OCI-LY7 (cell line): ENCODE measurements at regions not wholly inside any gene's neighbourhood (a gene's known extent, or its start where the extent isn't known, plus 50 kb on each side); places are given as distances from the start of the nearest gene placed in this dataset.

ENCODE experiments used
- BruUV-seq: library from RNA; stranded (reverse); fragments of 400-500 nt; replicated peaks from 2 replicates; lab custom pipeline; 2021; lab: Mats Ljungman, UMichigan
- CTCF ChIA-PET: fragments of 300-600 bp; sonication (Branson Sonifier 250); formaldehyde crosslinking; loops from one replicate; lab custom pipeline; 2022; ENCODE audit warnings: antibody characterized with exemption; ENCODE audit not compliant: unreplicated experiment; lab: Charles Lee
- POLR2A ChIA-PET: fragments of 300-600 bp; sonication (Branson Sonifier 250); formaldehyde crosslinking; loops from one replicate; lab custom pipeline; 2022; ENCODE audit warnings: antibody characterized with exemption; lab: Charles Lee
- DNase-seq: peaks from one replicate; pipeline ENCODE4 v3.0.0-alpha.2; 2015; ENCODE audit warnings: low spot score
- H2AFZ ChIP-seq: fragments of 200-600 bp; sonication (generic), shearing (Covaris generic); 2 replicates; pipeline ENCODE4 v1.6.1; 2014; ENCODE audit warnings: mild to moderate bottlenecking, antibody characterized with exemption, low read length, moderate library complexity
- H3K27ac ChIP-seq: fragments of 200-600 bp; sonication (generic); 2 replicates; pipeline ENCODE4 v1.5.1; 2014; ENCODE audit warnings: mixed run types, low read depth, mild to moderate bottlenecking, moderate library complexity, low read length, inconsistent platforms; ENCODE audit not compliant: poor library complexity, severe bottlenecking
- H3K36me3 ChIP-seq: fragments of 200-600 bp; sonication (generic); 2 replicates; pipeline ENCODE4 v1.6.1; 2014; ENCODE audit warnings: mild to moderate bottlenecking, antibody characterized with exemption, low read length, moderate library complexity, mixed read lengths; ENCODE audit not compliant: insufficient read depth
- H3K4me1 ChIP-seq: fragments of 200-600 bp; sonication (generic); 2 replicates; pipeline ENCODE4 v1.5.1; 2014; ENCODE audit warnings: mild to moderate bottlenecking, low read length; ENCODE audit not compliant: insufficient read depth, poor library complexity, severe bottlenecking
- H3K4me2 ChIP-seq: fragments of 200-600 bp; sonication (generic); 2 replicates; pipeline ENCODE4 v1.6.1; 2014; ENCODE audit warnings: mild to moderate bottlenecking, low read length
- H3K4me3 ChIP-seq: fragments of 200-600 bp; sonication (generic); 2 replicates; pipeline ENCODE4 v1.5.1; 2014; ENCODE audit warnings: mild to moderate bottlenecking, low read depth, low read length; ENCODE audit not compliant: poor library complexity, severe bottlenecking
- H3K79me2 ChIP-seq: fragments of 200-600 bp; sonication (generic); 2 replicates; pipeline ENCODE4 v1.6.1; 2016; ENCODE audit warnings: low read depth, mild to moderate bottlenecking, low read length, moderate library complexity, mixed read lengths; ENCODE audit not compliant: insufficient read depth
- H3K9me2 ChIP-seq: fragments of 200-600 bp; sonication (generic); 2 replicates; pipeline ENCODE4 v1.6.1; 2016; ENCODE audit warnings: mild to moderate bottlenecking, low read length, mixed read lengths; ENCODE audit not compliant: insufficient read depth
- H3K9me3 ChIP-seq: fragments of 200-600 bp; sonication (generic); 2 replicates; pipeline ENCODE4 v1.6.1; 2014; ENCODE audit warnings: mild to moderate bottlenecking, mixed run types, low read length, mixed read lengths
- H4K20me1 ChIP-seq: fragments of 200-600 bp; sonication (generic); 2 replicates; pipeline ENCODE4 v1.6.1; 2014; ENCODE audit warnings: mild to moderate bottlenecking, antibody characterized with exemption, low read length, moderate library complexity, mixed read lengths; ENCODE audit not compliant: insufficient read depth
- CTCF ChIP-seq: fragments of 200-600 bp; sonication (generic); conservative IDR thresholded peaks from 2 replicates; pipeline ENCODE4 v1.5.1; 2014; ENCODE audit warnings: mild to moderate bottlenecking, antibody characterized with exemption, low read length, moderate library complexity, mixed read lengths
- EZH2phosphoT487 ChIP-seq: fragments of 200-600 bp; sonication (generic); IDR thresholded peaks from 2 replicates; pipeline ENCODE4 v1.6.1; 2018; ENCODE audit warnings: low read depth, borderline replicate concordance, mild to moderate bottlenecking, mixed run types, antibody characterized with exemption, low read length, moderate library complexity, mixed read lengths
- intact Hi-C: fragments of 100-400 bp; cut with micrococcal nuclease; formaldehyde crosslinking; loops from one replicate; pipeline ENCODE4 v1.10.0; 2022; ENCODE audit not compliant: unreplicated experiment

DNA sequence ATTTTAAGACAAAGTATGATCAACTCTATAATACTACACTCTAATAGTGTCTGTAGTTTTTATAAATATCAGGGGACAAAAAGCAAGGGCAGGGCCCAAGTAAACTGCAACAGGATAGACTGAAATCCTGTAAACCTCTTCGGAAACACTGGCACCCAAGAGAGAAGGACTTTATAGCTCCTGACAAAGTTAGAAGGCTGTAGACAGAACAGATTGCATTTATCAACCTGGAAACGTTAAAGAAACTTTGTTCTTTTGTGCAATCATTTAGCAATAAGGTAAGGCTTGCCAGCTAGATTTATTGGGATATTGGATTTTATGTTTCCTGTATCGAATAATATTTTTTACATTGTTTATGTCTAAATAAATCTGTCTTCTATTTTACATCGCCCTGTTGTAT is 91.8 kb upstream of the MAN2A1 start:
- DNase-seq = no peak
- intact Hi-C loops = no loop called here
- Histone ChIP-seq H3K9me2 (no peaks in the 10 kb centered on the region), H3K4me2 (no peak overlapping the region), H3K27ac (no peak overlapping the region), H2AFZ (no peak overlapping the region), H4K20me1 (no peaks in the 10 kb centered on the region), H3K4me3 (no peak overlapping the region), H3K36me3 (no peaks in the 10 kb centered on the region), H3K79me2 (no peaks in the 10 kb centered on the region), H3K4me1 (no peaks in the 10 kb centered on the region), H3K9me3 (no peaks in the 10 kb centered on the region)
- ChIA-PET POLR2A (interaction anchor here (1.8 kb wide), 1 partner anchor 8 kb away, joined by 7 read pairs; no protein-coding TSS in a partner anchor), CTCF (no interaction called here)
- TF ChIP-seq CTCF = no peak
- BruUV-seq = no TSS peak

GRCh38 chr5:109594217-109594616 is 95.5 kb upstream of the MAN2A1 start:
- no peaks in the 10 kb centered on the region for H3K79me2 ChIP-seq
- H3K9me2 ChIP-seq = no peaks in the 10 kb centered on the region
- H3K4me2 ChIP-seq = no peak overlapping the region
- no peak overlapping the region for H2AFZ ChIP-seq
- H3K36me3 ChIP-seq = no peaks in the 10 kb centered on the region
- no peak for TF ChIP-seq CTCF
- TF ChIP-seq EZH2phosphoT487 = no peak
- no peaks in the 10 kb centered on the region for H4K20me1 ChIP-seq
- POLR2A ChIA-PET = interaction anchor here (1.1 to 1.4 kb wide), 2 partner anchors 13 to 18 kb away, joined by 3 to 4 read pairs; no protein-coding TSS in a partner anchor
- CTCF ChIA-PET = no interaction called here
- no peak for DNase-seq
- no peaks in the 10 kb centered on the region for H3K4me1 ChIP-seq
- no peak overlapping the region for H3K4me3 ChIP-seq
- no peak overlapping the region for H3K27ac ChIP-seq
- no TSS peak for BruUV-seq
- H3K9me3 ChIP-seq = no peaks in the 10 kb centered on the region
- intact Hi-C loops = no loop called here

DNA sequence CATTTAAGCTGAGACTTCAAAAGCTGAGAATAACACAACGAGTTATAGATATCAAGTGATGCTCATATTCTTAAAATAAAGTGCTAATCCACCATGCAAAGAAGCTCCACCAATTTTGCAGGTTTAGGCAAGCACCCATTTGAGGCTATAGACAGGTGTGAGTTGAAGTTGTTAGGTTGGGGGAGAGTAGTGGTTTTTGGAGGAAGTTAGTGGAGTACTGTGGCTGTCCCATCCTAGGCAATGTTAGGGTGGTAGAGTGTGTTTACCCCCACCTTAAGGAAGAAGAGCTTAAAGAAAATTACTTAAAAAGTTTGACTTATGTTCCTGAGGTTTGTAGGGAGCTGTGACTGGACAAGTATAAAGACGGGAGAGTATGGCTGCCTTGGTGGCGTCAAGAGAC is 98.9 kb upstream of the MAN2A1 start:
- no TSS peak for BruUV-seq
- no peak for DNase-seq
- CTCF ChIA-PET = no interaction called here

More for the DNA sequence above, 98.9 kb upstream of the MAN2A1 start:
- H3K9me2 ChIP-seq = no peaks in the 10 kb centered on the region
- H2AFZ ChIP-seq = no peak overlapping the region
- no peaks in the 10 kb centered on the region for H4K20me1 ChIP-seq
- no peak overlapping the region for H3K4me2 ChIP-seq
- H3K4me3 ChIP-seq = no peak overlapping the region
- H3K9me3 ChIP-seq = no peaks in the 10 kb centered on the region
- H3K4me1 ChIP-seq = no peaks in the 10 kb centered on the region
- H3K27ac ChIP-seq = no peak overlapping the region
- no peaks in the 10 kb centered on the region for H3K36me3 ChIP-seq
- no peak for TF ChIP-seq EZH2phosphoT487
- no peak for TF ChIP-seq CTCF
- intact Hi-C loops = no loop called here
- POLR2A ChIA-PET = interaction anchor here (0.5 to 1.4 kb wide), 2 partner anchors 9 to 25 kb away, joined by 3 read pairs; no protein-coding TSS in a partner anchor
- H3K79me2 ChIP-seq = no peaks in the 10 kb centered on the region
